ENCODE measurements at regions not wholly inside any gene's neighbourhood (a gene's known extent, or its start where the extent isn't known, plus 50 kb on each side); places are given as distances from the start of the nearest gene placed in this dataset.

DNA sequence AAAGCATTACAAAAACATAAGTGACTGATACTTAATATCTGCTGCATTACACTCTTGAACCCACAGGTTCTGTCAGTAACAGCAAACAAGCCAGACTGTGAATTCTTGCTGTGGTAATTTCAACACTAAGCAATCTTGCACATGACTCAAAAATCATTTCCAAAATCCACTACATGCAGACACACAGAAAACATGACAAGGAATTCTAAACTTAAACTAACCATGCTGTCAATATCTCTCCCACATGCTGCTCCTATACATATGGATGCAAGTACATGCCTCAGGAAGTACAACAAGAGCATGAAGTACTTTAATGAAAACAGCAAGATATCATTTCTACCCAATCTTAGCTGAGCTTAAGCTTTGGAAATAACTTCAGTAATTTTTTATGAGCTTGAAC lies 890.2 kb upstream of the KCND2 start:
- no peaks in the 10 kb centered on the region for H3K4me1 ChIP-seq (ENCODE audit: insufficient read depth, poor library complexity, severe bottlenecking)
- no peak for ATAC-seq (ENCODE audit: low read depth)
- TF ChIP-seq, protein P1, sequence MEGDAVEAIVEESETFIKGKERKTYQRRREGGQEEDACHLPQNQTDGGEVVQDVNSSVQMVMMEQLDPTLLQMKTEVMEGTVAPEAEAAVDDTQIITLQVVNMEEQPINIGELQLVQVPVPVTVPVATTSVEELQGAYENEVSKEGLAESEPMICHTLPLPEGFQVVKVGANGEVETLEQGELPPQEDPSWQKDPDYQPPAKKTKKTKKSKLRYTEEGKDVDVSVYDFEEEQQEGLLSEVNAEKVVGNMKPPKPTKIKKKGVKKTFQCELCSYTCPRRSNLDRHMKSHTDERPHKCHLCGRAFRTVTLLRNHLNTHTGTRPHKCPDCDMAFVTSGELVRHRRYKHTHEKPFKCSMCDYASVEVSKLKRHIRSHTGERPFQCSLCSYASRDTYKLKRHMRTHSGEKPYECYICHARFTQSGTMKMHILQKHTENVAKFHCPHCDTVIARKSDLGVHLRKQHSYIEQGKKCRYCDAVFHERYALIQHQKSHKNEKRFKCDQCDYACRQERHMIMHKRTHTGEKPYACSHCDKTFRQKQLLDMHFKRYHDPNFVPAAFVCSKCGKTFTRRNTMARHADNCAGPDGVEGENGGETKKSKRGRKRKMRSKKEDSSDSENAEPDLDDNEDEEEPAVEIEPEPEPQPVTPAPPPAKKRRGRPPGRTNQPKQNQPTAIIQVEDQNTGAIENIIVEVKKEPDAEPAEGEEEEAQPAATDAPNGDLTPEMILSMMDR (IDR thresholded peaks at IDR 0.05; ENCODE audit: poor library complexity, severe bottlenecking) = no peak

DNA sequence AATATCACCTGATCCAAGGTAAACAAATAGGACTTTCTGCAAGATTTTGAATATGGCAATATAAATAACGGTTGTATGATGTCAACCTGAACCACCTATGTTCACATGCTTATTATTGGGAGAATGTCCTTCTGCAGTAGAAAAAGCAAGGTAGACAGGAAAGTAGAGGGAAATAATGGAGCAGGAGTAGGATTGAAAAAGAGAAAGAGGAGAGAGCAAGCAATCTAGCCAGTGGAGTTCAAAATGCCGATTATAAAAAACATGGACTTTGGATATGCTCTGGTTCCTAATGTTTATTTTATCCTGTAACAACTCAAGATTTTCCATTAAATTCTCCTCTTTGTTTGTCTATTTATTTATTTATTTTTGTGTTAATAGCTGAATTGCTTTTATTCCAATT lies 878.0 kb upstream of the KCND2 start:
- TF ChIP-seq, protein P1 (IDR thresholded peaks at IDR 0.05; ENCODE audit: poor library complexity, severe bottlenecking) = no peak
- Histone ChIP-seq H3K4me1 (ENCODE audit: insufficient read depth, poor library complexity, severe bottlenecking) (no peaks in the 10 kb centered on the region), H3K9me3 (ENCODE audit: severe bottlenecking) (no peaks in the 10 kb centered on the region), H3K27me3 (ENCODE audit: insufficient read depth, poor library complexity, severe bottlenecking) (no peaks in the 10 kb centered on the region), H3K27ac (ENCODE audit: poor library complexity, severe bottlenecking) (no peak overlapping the region), H3K36me3 (ENCODE audit: low read depth) (no peaks in the 10 kb centered on the region), H3K4me3 (ENCODE audit: severe bottlenecking) (no peak overlapping the region)
- no peak for ATAC-seq (ENCODE audit: low read depth)
- no peak for DNase-seq (ENCODE audit: low spot score)

More for the DNA sequence above, 890.2 kb upstream of the KCND2 start:
- Histone ChIP-seq H3K27me3 (ENCODE audit: insufficient read depth, poor library complexity, severe bottlenecking) (no peaks in the 10 kb centered on the region), H3K36me3 (ENCODE audit: low read depth) (no peaks in the 10 kb centered on the region), H3K9me3 (ENCODE audit: severe bottlenecking) (no peaks in the 10 kb centered on the region), H3K4me3 (ENCODE audit: severe bottlenecking) (no peak overlapping the region), H3K27ac (ENCODE audit: poor library complexity, severe bottlenecking) (no peak overlapping the region)
- DNase-seq (ENCODE audit: low spot score) = no peak

DNA sequence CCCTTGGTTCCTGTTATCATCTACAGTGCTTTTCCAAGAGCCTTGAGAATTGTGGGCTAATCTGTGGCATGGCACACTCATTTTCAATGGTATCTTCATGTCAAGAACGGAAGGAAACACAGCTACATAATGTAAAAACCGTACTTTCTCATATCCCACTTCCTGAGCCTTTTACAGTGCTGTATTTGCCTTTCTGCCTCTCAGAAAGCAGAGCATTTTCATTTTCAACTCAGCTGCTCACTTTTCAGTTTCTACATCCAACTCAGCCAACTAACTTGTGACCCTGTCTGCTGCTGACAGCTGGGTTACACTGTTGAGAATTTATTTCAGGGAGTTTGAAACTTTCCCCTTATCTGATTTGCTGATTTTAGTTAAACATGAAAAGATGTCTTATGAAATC lies 875.8 kb upstream of the KCND2 start:
- Histone ChIP-seq H3K4me1 (ENCODE audit: insufficient read depth, poor library complexity, severe bottlenecking) (no peaks in the 10 kb centered on the region), H3K27ac (ENCODE audit: poor library complexity, severe bottlenecking) (no peak overlapping the region), H3K4me3 (ENCODE audit: severe bottlenecking) (no peak overlapping the region), H3K27me3 (ENCODE audit: insufficient read depth, poor library complexity, severe bottlenecking) (no peaks in the 10 kb centered on the region), H3K36me3 (ENCODE audit: low read depth) (no peaks in the 10 kb centered on the region), H3K9me3 (ENCODE audit: severe bottlenecking) (no peaks in the 10 kb centered on the region)
- ATAC-seq (ENCODE audit: low read depth) = no peak
- TF ChIP-seq, protein P1 (IDR thresholded peaks at IDR 0.05; ENCODE audit: poor library complexity, severe bottlenecking) = no peak
- DNase-seq (ENCODE audit: low spot score) = no peak

DNA sequence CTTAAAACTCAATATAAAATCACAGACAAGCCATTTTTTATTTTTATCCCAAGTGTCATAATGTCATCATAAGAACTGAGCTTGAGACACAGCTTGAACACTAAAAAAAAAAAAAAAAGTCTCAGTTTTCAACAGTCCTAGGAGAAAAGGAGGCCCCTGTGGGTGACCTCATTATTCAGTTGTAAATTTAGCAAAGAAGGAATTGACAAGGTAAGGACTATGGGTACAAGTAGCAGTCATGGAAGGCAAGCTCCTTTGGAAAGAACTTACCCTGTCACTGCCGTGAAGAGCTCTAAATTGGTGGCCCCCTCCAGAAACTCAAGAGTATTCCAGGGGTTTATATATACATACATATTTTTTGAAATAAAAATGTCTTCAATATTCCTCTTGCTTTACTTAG lies 864.4 kb upstream of the KCND2 start:
- no peak for ATAC-seq (ENCODE audit: low read depth)

DNA sequence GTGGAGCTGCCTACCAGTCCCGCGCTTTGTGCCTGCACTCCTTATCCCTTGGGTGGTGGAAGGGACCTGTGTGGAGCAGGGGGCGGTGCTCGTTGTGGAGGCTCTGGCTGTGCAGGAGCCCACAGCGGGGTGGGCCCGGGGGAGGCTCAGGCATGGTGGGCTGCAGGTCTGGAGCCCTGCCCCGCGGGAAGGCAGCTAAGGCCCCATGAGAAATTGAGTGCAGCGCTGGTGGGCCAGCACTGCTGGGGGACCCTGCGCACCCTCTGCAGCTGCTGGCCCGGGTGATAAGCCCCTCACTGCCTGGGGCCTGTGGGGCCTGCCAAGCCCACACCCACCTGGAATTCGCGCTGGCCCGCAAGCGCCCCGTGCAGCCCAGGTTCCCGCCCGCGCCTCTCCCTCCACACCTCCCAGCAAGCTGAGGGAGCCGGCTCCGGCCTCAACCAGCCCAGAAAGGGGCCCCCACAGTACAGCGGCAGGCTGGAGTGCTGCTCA lies 859.6 kb upstream of the KCND2 start:
- Histone ChIP-seq H3K4me3 (ENCODE audit: severe bottlenecking) (no peak overlapping the region), H3K9me3 (ENCODE audit: severe bottlenecking) (no peaks in the 10 kb centered on the region), H3K36me3 (ENCODE audit: low read depth) (no peaks in the 10 kb centered on the region), H3K27ac (ENCODE audit: poor library complexity, severe bottlenecking) (no peak overlapping the region), H3K27me3 (ENCODE audit: insufficient read depth, poor library complexity, severe bottlenecking) (no peaks in the 10 kb centered on the region), H3K4me1 (ENCODE audit: insufficient read depth, poor library complexity, severe bottlenecking) (no peaks in the 10 kb centered on the region)
- TF ChIP-seq, protein P1 (IDR thresholded peaks at IDR 0.05; ENCODE audit: poor library complexity, severe bottlenecking) = no peak
- ATAC-seq (ENCODE audit: low read depth) (no peak), DNase-seq (ENCODE audit: low spot score) (no peak)

More for the DNA sequence above, 864.4 kb upstream of the KCND2 start:
- no peaks in the 10 kb centered on the region for H3K36me3 ChIP-seq (ENCODE audit: low read depth)
- H3K9me3 ChIP-seq (ENCODE audit: severe bottlenecking) = no peaks in the 10 kb centered on the region
- no peak overlapping the region for H3K27ac ChIP-seq (ENCODE audit: poor library complexity, severe bottlenecking)
- H3K27me3 ChIP-seq (ENCODE audit: insufficient read depth, poor library complexity, severe bottlenecking) = no peaks in the 10 kb centered on the region
- H3K4me3 ChIP-seq (ENCODE audit: severe bottlenecking) = no peak overlapping the region
- DNase-seq (ENCODE audit: low spot score) = no peak
- TF ChIP-seq, protein P1 (IDR thresholded peaks at IDR 0.05; ENCODE audit: poor library complexity, severe bottlenecking) = no peak
- H3K4me1 ChIP-seq (ENCODE audit: insufficient read depth, poor library complexity, severe bottlenecking) = no peaks in the 10 kb centered on the region

Measured in RWPE2 (cell line).